Caco-2 (cell line): ENCODE measurements at regions not wholly inside any gene's neighbourhood (a gene's known extent, or its start where the extent isn't known, plus 50 kb on each side); places are given as distances from the start of the nearest gene placed in this dataset.

ENCODE experiments used
- BruUV-seq: library from RNA; stranded (reverse); fragments of 400-500 nt; replicated peaks from 2 replicates; lab custom pipeline; 2021; lab: Mats Ljungman, UMichigan
- CTCF ChIA-PET: fragments of 300-600 bp; sonication (Branson Sonifier 250); formaldehyde crosslinking; loops from one replicate; lab custom pipeline; 2022; ENCODE audit warnings: antibody characterized with exemption; lab: Charles Lee
- POLR2A ChIA-PET: fragments of 300-600 bp; sonication (Branson Sonifier 250); formaldehyde crosslinking; loops from one replicate; lab custom pipeline; 2022; ENCODE audit warnings: antibody characterized with exemption; lab: Charles Lee
- DNase-seq, 2 experiments: peaks; one replicate each; pipeline versions ENCODE4 v3.0.0 to v3.0.0-alpha.2; 2020 to 2022
- H3K27me3 ChIP-seq: replicated peaks from 2 replicates; pipeline ENCODE4 v1.6.0; 2011; ENCODE audit warnings: low read length; ENCODE audit not compliant: control insufficient read depth, insufficient read depth
- H3K36me3 ChIP-seq: 2 replicates; pipeline ENCODE4 v1.5.1; 2011; ENCODE audit warnings: low read length; ENCODE audit not compliant: control insufficient read depth, insufficient read depth
- H3K4me1 ChIP-seq: fragments of 250-450 bp; sonication (Bioruptor Pico); 2 replicates; pipeline ENCODE4 v1.5.1; 2020; ENCODE audit warnings: mild to moderate bottlenecking
- H3K4me3 ChIP-seq: 2 replicates; pipeline ENCODE4 v1.5.1; 2011; ENCODE audit warnings: low read depth, mild to moderate bottlenecking, control low read depth, low read length
- H3K9me3 ChIP-seq: fragments of 250-450 bp; sonication (Bioruptor Pico); 2 replicates; pipeline ENCODE4 v1.5.1; 2020; ENCODE audit warnings: mild to moderate bottlenecking, moderate library complexity
- H3K27ac Mint-ChIP-seq: one replicate; pipeline ENCODE4 v1.8.0; 2022; ENCODE audit warnings: mixed read lengths; ENCODE audit not compliant: unreplicated experiment
- H3K27me3 Mint-ChIP-seq: one replicate; pipeline ENCODE4 v1.8.0; 2022; ENCODE audit warnings: mixed read lengths; ENCODE audit not compliant: insufficient read depth, unreplicated experiment
- H3K36me3 Mint-ChIP-seq: one replicate; pipeline ENCODE4 v1.8.0; 2022; ENCODE audit warnings: mild to moderate bottlenecking, mixed read lengths; ENCODE audit not compliant: insufficient read depth, unreplicated experiment
- H3K4me1 Mint-ChIP-seq: one replicate; pipeline ENCODE4 v1.8.0; 2022; ENCODE audit warnings: low read depth, mixed read lengths; ENCODE audit not compliant: unreplicated experiment
- H3K4me3 Mint-ChIP-seq: one replicate; pipeline ENCODE4 v1.8.0; 2022; ENCODE audit warnings: mild to moderate bottlenecking, moderate library complexity, mixed read lengths; ENCODE audit not compliant: unreplicated experiment
- H3K9me3 Mint-ChIP-seq: one replicate; pipeline ENCODE4 v1.8.0; 2022; ENCODE audit warnings: mixed read lengths; ENCODE audit not compliant: unreplicated experiment
- intact Hi-C: fragments of 100-400 bp; cut with micrococcal nuclease; formaldehyde crosslinking; loops from one replicate; pipeline ENCODE4 v1.10.0; 2022; ENCODE audit not compliant: unreplicated experiment
- TF ChIP-seq, protein P1 (sequence below), 2 experiments: fragments of 200-600 bp in 1 of 2; IDR thresholded peaks; 1 replicate in 1 of 2; 2 replicates in 1 of 2; pipeline versions ENCODE4 v1.5.1 to v1.8.0; 2011 to 2022; ENCODE audit warnings: antibody characterized with exemption in 1 of 2, control low read depth in 1 of 2, inconsistent platforms in 1 of 2, low read depth in 1 of 2, low read length in 1 of 2, mild to moderate bottlenecking in 1 of 2, moderate library complexity in 1 of 2; ENCODE audit not compliant: insufficient read depth in 1 of 2, severe bottlenecking in 1 of 2, unreplicated experiment in 1 of 2

DNA sequence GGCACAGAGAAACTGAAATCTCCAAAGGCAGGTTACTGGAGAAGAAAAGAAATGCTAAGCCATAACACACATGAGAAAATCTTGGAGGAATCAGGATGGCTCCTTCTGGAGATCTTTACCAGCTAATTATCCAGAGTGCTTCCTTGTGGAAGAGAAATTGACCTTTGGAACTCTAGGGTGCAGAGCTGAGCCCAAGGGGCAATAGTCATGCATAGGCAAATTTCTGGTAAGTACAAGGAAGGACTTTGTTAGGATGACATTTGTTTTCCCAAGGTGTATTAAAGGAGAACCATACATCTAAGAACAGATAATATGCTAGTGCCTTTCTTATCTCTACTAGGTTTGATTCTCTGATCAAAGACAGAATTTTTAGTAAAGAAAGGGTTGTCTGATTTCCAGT, 670.6 kb downstream of the DHX35 start:
- no peaks in the 10 kb centered on the region for H3K36me3 Mint-ChIP-seq
- BruUV-seq: no TSS peak
- Histone ChIP-seq H3K4me3 (no peak overlapping the region), H3K9me3 (no peaks in the 10 kb centered on the region), H3K4me1 (no peaks in the 10 kb centered on the region; the same call in 1 of the 2 replicates), H3K36me3 (no peaks in the 10 kb centered on the region), H3K27me3 (no peaks in the 10 kb centered on the region)
- no peak for DNase-seq
- H3K4me1 Mint-ChIP-seq: peaks cover 5% of the 10 kb centered on the region
- TF ChIP-seq, protein P1, sequence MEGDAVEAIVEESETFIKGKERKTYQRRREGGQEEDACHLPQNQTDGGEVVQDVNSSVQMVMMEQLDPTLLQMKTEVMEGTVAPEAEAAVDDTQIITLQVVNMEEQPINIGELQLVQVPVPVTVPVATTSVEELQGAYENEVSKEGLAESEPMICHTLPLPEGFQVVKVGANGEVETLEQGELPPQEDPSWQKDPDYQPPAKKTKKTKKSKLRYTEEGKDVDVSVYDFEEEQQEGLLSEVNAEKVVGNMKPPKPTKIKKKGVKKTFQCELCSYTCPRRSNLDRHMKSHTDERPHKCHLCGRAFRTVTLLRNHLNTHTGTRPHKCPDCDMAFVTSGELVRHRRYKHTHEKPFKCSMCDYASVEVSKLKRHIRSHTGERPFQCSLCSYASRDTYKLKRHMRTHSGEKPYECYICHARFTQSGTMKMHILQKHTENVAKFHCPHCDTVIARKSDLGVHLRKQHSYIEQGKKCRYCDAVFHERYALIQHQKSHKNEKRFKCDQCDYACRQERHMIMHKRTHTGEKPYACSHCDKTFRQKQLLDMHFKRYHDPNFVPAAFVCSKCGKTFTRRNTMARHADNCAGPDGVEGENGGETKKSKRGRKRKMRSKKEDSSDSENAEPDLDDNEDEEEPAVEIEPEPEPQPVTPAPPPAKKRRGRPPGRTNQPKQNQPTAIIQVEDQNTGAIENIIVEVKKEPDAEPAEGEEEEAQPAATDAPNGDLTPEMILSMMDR (IDR thresholded peaks at IDR 0.05; ENCODE audit: insufficient read depth in 1 of 2, low read depth in 1 of 2, low read length in 1 of 2, severe bottlenecking in 1 of 2, unreplicated experiment in 1 of 2): no peak
- no peak overlapping the region for H3K4me3 Mint-ChIP-seq
- CTCF ChIA-PET: no interaction called here
- no peak overlapping the region for H3K27ac Mint-ChIP-seq
- POLR2A ChIA-PET: no interaction called here
- intact Hi-C loops: no loop called here
- H3K9me3 Mint-ChIP-seq: no peaks in the 10 kb centered on the region
- H3K27me3 Mint-ChIP-seq: peaks cover 20% of the 10 kb centered on the region

- DNase-seq: no peak
- TF ChIP-seq, protein P1 (IDR thresholded peaks at IDR 0.05; ENCODE audit: insufficient read depth in 1 of 2, low read depth in 1 of 2, low read length in 1 of 2, severe bottlenecking in 1 of 2, unreplicated experiment in 1 of 2): no peak
These were observed 670.0 kb downstream of the DHX35 start for GRCh38 chr20:39632176-39632575.

GRCh38 chr20:39631557-39631956, 669.4 kb downstream of the DHX35 start:
- no TSS peak for BruUV-seq
- H3K9me3 Mint-ChIP-seq: no peaks in the 10 kb centered on the region
- CTCF ChIA-PET: no interaction called here
- no peak overlapping the region for H3K4me3 ChIP-seq
- H3K9me3 ChIP-seq: no peaks in the 10 kb centered on the region
- H3K36me3 Mint-ChIP-seq: no peaks in the 10 kb centered on the region
- DNase-seq: no peak
- H3K27me3 Mint-ChIP-seq: peaks cover 15% of the 10 kb centered on the region
- H3K27ac Mint-ChIP-seq: no peak overlapping the region
- H3K36me3 ChIP-seq: no peaks in the 10 kb centered on the region
- H3K4me1 ChIP-seq: no peaks in the 10 kb centered on the region; the same call in 1 of the 2 replicates
- intact Hi-C loops: no loop called here
- peaks cover 5% of the 10 kb centered on the region for H3K4me1 Mint-ChIP-seq
- no peak overlapping the region for H3K4me3 Mint-ChIP-seq
- no peaks in the 10 kb centered on the region for H3K27me3 ChIP-seq
- POLR2A ChIA-PET: no interaction called here
- TF ChIP-seq, protein P1 (IDR thresholded peaks at IDR 0.05; ENCODE audit: insufficient read depth in 1 of 2, low read depth in 1 of 2, low read length in 1 of 2, severe bottlenecking in 1 of 2, unreplicated experiment in 1 of 2): no peak

More at GRCh38 chr20:39632176-39632575, 670.0 kb downstream of the DHX35 start:
- no peak overlapping the region for H3K4me3 Mint-ChIP-seq
- H3K27me3 Mint-ChIP-seq: peaks cover 15% of the 10 kb centered on the region
- ChIA-PET CTCF (no interaction called here), POLR2A (no interaction called here)
- H3K4me1 Mint-ChIP-seq: peaks cover 5% of the 10 kb centered on the region
- Histone ChIP-seq H3K4me3 (no peak overlapping the region), H3K36me3 (no peaks in the 10 kb centered on the region), H3K9me3 (no peaks in the 10 kb centered on the region), H3K27me3 (no peaks in the 10 kb centered on the region), H3K4me1 (no peaks in the 10 kb centered on the region; the same call in 1 of the 2 replicates)
- no TSS peak for BruUV-seq
- H3K36me3 Mint-ChIP-seq: no peaks in the 10 kb centered on the region
- H3K27ac Mint-ChIP-seq: no peak overlapping the region
- intact Hi-C loops: no loop called here
- no peaks in the 10 kb centered on the region for H3K9me3 Mint-ChIP-seq
